Large intestine (tissue), 3 donors: ENCODE measurements at regions not wholly inside any gene's neighbourhood (a gene's known extent, or its start where the extent isn't known, plus 50 kb on each side); places are given as distances from the start of the nearest gene placed in this dataset.

Experiments used
- DNase-seq, 2 donors: peaks; one replicate each; pipeline versions ENCODE4 v3.0.0 to v3.0.0-alpha.2; 2013
- H3K27ac ChIP-seq: one replicate; pipeline ENCODE4 v1.5.1; 2013; ENCODE audit warnings: low read length
- H3K27me3 ChIP-seq: 2 replicates; pipeline ENCODE4 v1.6.1; 2013; ENCODE audit warnings: low read length; ENCODE audit not compliant: control insufficient read depth, insufficient read depth
- H3K36me3 ChIP-seq: 2 replicates; pipeline ENCODE4 v1.6.1; 2013; ENCODE audit warnings: low read length; ENCODE audit not compliant: control insufficient read depth, insufficient read depth
- H3K4me1 ChIP-seq: one replicate; pipeline ENCODE4 v1.6.1; 2013; ENCODE audit warnings: low read length; ENCODE audit not compliant: control insufficient read depth, insufficient read depth
- H3K4me3 ChIP-seq: one replicate; pipeline ENCODE4 v1.5.1; 2013; ENCODE audit warnings: low read length
- H3K9me3 ChIP-seq: one replicate; pipeline ENCODE4 v1.6.1; 2013; ENCODE audit warnings: mild to moderate bottlenecking, low read depth, low read length, moderate library complexity; ENCODE audit not compliant: control insufficient read depth
- WGBS: methylation state at CpG from one replicate; pipeline ENCODE4 v1.1.5; 2013; ENCODE audit warnings: low lambda C conversion rate; ENCODE audit not compliant: insufficient coverage; 5-methylcytosine and 5-hydroxymethylcytosine counted together

DNA sequence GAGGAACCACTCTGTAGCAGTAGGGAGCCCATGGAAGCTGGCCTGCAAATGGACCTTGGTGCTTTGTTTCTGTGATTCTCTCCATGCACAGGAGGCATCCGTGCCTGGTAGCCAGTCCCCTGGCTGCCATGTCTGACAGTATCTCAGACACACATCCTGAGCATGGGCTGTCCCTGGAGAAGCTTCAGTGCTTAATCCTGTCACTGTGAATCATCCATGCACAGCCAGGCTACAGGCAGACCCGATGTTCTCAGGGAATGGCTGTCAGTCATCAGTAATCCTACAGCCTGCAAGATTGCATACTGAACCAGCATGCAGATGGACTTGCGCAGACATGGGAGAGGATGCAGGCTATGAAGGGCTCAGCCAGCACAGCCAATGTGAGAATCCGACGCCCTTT, 606.3 kb upstream of the PLXNA2 start:
- H3K4me1 ChIP-seq: no peaks in the 10 kb centered on the region
- no peaks in the 10 kb centered on the region for H3K9me3 ChIP-seq
- H3K27ac ChIP-seq: no peak overlapping the region
- DNase-seq: no peak
- WGBS: no CpG with 5 or more reads among the region's 5 CpGs
- no peak overlapping the region for H3K4me3 ChIP-seq
- no peaks in the 10 kb centered on the region for H3K27me3 ChIP-seq
- no peaks in the 10 kb centered on the region for H3K36me3 ChIP-seq

- H3K9me3 ChIP-seq: no peaks in the 10 kb centered on the region
- WGBS: no CpG with 5 or more reads among the region's 2 CpGs
Observed at GRCh38 chr1:208851366-208851765, 607.2 kb upstream of the PLXNA2 start.

DNA sequence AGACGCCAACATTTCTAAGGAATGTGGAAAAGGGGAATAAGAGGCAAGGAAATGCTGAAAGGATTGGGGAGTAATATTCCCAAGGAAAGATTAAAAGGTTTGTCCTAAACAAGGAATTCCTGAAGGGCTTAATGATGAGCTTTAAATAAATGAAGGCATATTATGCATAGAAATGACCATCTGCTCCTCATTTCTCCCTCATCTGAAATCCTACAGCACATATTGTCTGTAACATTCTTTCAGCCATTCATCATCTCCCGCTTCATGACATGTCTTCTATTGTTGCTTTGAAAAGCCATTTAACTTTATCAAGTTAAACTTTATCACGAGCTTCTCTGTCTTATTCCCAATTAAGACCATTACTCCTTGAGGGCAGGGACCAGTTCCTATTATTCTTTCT, 608.7 kb upstream of the PLXNA2 start:
- H3K27ac ChIP-seq: no peak overlapping the region
- H3K9me3 ChIP-seq: no peaks in the 10 kb centered on the region

More at GRCh38 chr1:208851366-208851765, 607.2 kb upstream of the PLXNA2 start:
- H3K36me3 ChIP-seq: no peaks in the 10 kb centered on the region
- no peak for DNase-seq
- no peak overlapping the region for H3K27ac ChIP-seq
- no peaks in the 10 kb centered on the region for H3K27me3 ChIP-seq
- no peaks in the 10 kb centered on the region for H3K4me1 ChIP-seq
- no peak overlapping the region for H3K4me3 ChIP-seq

GRCh38 chr1:208855403-208855802, 611.2 kb upstream of the PLXNA2 start:
- no peak for DNase-seq
- H3K27ac ChIP-seq: no peak overlapping the region
- no peak overlapping the region for H3K4me3 ChIP-seq
- no peaks in the 10 kb centered on the region for H3K36me3 ChIP-seq
- H3K9me3 ChIP-seq: no peaks in the 10 kb centered on the region
- H3K27me3 ChIP-seq: no peaks in the 10 kb centered on the region
- no peaks in the 10 kb centered on the region for H3K4me1 ChIP-seq
- WGBS: no CpG with 5 or more reads among the region's 1 CpG

More for the DNA sequence above, 608.7 kb upstream of the PLXNA2 start:
- WGBS: 82% methylated on average over 2 of the region's 3 CpGs
- Histone ChIP-seq H3K36me3 (no peaks in the 10 kb centered on the region), H3K4me3 (no peak overlapping the region), H3K4me1 (no peaks in the 10 kb centered on the region), H3K27me3 (no peaks in the 10 kb centered on the region)
- DNase-seq: no peak

DNA sequence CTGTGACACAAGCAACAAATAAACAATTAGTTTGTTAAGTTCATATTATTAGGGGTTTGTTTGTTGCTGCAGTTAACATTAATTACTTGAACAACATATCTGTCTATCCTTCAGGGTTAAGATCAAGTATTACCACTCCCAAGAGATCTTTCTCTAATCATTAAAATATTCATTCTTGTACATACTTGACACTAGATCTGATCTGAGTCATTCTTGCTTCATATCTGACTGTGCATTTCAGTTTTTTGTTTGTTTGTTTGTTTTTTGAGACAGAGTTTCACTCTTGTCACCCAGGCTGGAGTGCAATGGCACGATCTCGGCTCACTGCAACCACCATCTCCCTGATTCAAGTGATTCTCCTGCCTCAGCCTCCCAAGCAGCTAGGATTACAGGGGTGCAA, 613.3 kb upstream of the PLXNA2 start:
- Histone ChIP-seq H3K27ac (no peak overlapping the region), H3K4me3 (no peak overlapping the region), H3K27me3 (no peaks in the 10 kb centered on the region), H3K4me1 (no peaks in the 10 kb centered on the region), H3K9me3 (no peaks in the 10 kb centered on the region), H3K36me3 (no peaks in the 10 kb centered on the region)
- WGBS: no CpG with 5 or more reads among the region's 2 CpGs
- no peak for DNase-seq

- WGBS: 60% methylated on average over 1 of the region's 5 CpGs
- Histone ChIP-seq H3K36me3 (no peaks in the 10 kb centered on the region), H3K27ac (no peak overlapping the region), H3K9me3 (no peaks in the 10 kb centered on the region), H3K4me1 (no peaks in the 10 kb centered on the region), H3K4me3 (no peak overlapping the region), H3K27me3 (no peaks in the 10 kb centered on the region)
- no peak for DNase-seq
Observed at GRCh38 chr1:208858738-208859137, 614.6 kb upstream of the PLXNA2 start.

GRCh38 chr1:208864366-208864965, 620.3 kb upstream of the PLXNA2 start:
- no CpG with 5 or more reads among the region's 1 CpG for WGBS
- no peaks in the 10 kb centered on the region for H3K9me3 ChIP-seq
- H3K4me1 ChIP-seq: no peaks in the 10 kb centered on the region
- H3K27ac ChIP-seq: no peak overlapping the region
- no peaks in the 10 kb centered on the region for H3K36me3 ChIP-seq
- no peak overlapping the region for H3K4me3 ChIP-seq
- DNase-seq: no peak
- H3K27me3 ChIP-seq: no peaks in the 10 kb centered on the region

GRCh38 chr1:208866386-208866955, 622.3 kb upstream of the PLXNA2 start:
- no peak for DNase-seq
- H3K27me3 ChIP-seq: no peaks in the 10 kb centered on the region
- no peaks in the 10 kb centered on the region for H3K4me1 ChIP-seq

GRCh38 chr1:208868554-208868953, 624.4 kb upstream of the PLXNA2 start:
- H3K4me1 ChIP-seq: no peaks in the 10 kb centered on the region
- no peak overlapping the region for H3K4me3 ChIP-seq
- H3K36me3 ChIP-seq: no peaks in the 10 kb centered on the region
- 50% methylated on average over 2 of the region's 2 CpGs for WGBS
- no peaks in the 10 kb centered on the region for H3K27me3 ChIP-seq
- H3K9me3 ChIP-seq: no peaks in the 10 kb centered on the region
- DNase-seq: no peak
- H3K27ac ChIP-seq: no peak overlapping the region

More at GRCh38 chr1:208866386-208866955, 622.3 kb upstream of the PLXNA2 start:
- H3K4me3 ChIP-seq: no peak overlapping the region
- WGBS: no CpG with 5 or more reads among the region's 3 CpGs
- no peak overlapping the region for H3K27ac ChIP-seq
- no peaks in the 10 kb centered on the region for H3K9me3 ChIP-seq
- H3K36me3 ChIP-seq: no peaks in the 10 kb centered on the region

DNA sequence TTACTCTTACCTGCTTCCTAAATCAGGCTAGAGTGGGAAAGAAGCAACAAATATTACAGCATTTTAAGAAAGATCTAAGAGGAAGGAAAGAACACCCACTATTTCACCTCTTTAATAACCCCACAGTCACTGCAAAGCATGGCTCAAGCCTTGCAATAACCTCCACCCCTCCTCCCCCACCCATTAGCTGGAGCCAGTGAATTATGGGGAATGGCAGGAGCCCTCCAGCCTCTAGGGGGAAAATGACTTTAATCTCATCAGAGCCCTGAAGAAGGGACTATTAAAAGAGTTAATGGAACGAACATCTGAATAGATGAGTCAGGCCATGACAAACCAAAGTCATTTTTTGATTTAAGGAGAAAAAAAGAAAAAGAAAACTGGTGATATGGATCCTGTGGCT, 630.7 kb upstream of the PLXNA2 start:
- WGBS: 83% methylated on average over 1 of the region's 1 CpG
- H3K9me3 ChIP-seq: no peaks in the 10 kb centered on the region
- H3K36me3 ChIP-seq: no peaks in the 10 kb centered on the region
- no peak for DNase-seq
- H3K27ac ChIP-seq: no peak overlapping the region
- no peaks in the 10 kb centered on the region for H3K27me3 ChIP-seq
- no peak overlapping the region for H3K4me3 ChIP-seq
- no peaks in the 10 kb centered on the region for H3K4me1 ChIP-seq

- H3K27me3 ChIP-seq: no peaks in the 10 kb centered on the region
- H3K4me3 ChIP-seq: no peak overlapping the region
- WGBS: 67% methylated on average over 1 of the region's 3 CpGs
- no peaks in the 10 kb centered on the region for H3K9me3 ChIP-seq
- no peaks in the 10 kb centered on the region for H3K36me3 ChIP-seq
- H3K4me1 ChIP-seq: no peaks in the 10 kb centered on the region
- no peak overlapping the region for H3K27ac ChIP-seq
- no peak for DNase-seq
Observed at GRCh38 chr1:208879022-208879421, 634.8 kb upstream of the PLXNA2 start.
